NCI-H524 treated with DMSO at 0.1 percent for 48 hours (cell line): ENCODE measurements at regions not wholly inside any gene's neighbourhood (a gene's known extent, or its start where the extent isn't known, plus 50 kb on each side); places are given as distances from the start of the nearest gene placed in this dataset.
"Not testable (repeated sequence)": the region's sequence is repeated elsewhere in the genome, so short reads cannot be mapped to it uniquely, and the experiment has no call there.

Source experiments
- DNase-seq: peaks from one replicate; lab custom pipeline; 2025; lab: John Stamatoyannopoulos, UW

DNA sequence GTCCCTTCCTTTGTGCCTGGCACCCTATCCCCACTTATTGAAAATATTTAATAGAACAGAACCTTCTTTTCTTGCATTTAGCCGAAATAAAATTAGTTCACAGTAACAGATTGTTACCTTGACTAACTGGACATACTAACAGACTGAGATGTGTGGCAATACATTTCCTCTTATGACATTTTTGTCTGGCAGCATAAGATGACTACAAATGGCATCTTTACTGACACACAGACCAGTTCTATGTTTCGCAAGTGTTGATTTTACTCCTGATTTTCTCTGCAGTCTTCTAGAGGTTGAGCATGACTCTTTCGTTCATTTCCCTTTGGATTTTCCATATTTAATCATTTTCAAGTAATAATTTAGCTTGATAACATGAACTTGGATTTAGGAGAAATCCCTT, 474.6 kb downstream of the CBLN4 start:
- no peak for DNase-seq

DNA sequence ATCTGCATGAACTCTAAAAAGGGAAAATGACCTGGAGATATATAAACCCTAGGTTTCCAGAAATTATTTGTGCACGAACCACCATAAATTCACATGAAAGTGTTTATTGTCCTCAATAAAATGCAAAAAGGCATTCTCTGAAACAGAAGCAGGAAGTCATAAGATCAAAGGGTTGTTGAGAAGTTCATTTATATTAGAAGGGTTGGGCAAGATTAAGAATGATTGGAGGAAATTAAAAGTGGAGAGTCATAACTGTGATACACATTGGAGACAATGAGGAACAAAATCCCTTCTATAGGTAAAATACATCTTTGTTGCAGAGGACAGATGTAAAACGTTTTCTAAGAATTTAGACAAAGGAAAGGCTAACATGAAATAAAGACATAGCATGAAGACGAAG, 476.8 kb downstream of the CBLN4 start:
- DNase-seq, result no peak

DNA sequence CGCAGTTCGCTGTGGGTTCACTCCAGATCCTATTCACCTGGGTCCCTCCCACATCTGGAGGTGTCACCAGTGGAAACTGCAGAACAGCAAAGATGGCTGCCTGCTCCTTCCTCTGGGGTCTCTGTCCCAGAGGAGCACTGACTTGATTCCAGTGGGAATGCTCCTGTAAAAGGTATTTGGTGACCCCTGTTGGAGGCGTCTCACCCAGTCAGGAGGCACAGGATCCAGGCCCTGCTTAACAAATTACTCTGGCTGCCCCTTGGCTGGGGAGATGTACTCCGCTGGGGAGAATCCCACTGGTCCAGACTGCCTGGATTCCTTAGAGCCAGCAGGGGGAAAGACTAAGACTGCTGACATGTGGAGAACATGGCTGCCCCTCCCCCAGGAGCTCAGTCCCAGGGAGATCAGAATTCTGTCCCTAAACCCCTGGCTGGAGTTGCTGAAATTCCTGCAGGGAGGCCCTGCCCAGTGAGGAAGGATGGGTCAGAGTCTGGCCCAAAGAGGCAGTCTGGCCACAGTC, 483.0 kb downstream of the CBLN4 start:
- no peak for DNase-seq

DNA sequence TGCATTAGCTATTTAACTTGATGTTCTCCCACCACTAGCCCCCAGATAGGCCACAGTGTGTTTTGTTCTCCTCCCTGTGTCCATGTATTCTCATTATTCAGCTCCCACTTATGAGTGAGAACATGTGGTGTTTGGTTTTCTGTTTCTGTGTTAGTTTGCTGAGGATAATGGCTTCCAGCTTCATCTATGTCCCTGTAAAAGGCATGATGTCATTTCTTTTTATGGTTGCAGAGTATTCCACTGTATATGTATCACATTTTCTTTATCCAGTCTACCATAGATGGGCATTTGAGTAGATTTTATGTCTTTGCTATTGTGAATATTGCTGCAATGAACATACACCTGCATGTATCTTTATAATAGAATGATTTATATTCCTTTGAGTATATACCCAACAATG, 487.7 kb downstream of the CBLN4 start:
- DNase-seq, result not testable (repeated sequence)

DNA sequence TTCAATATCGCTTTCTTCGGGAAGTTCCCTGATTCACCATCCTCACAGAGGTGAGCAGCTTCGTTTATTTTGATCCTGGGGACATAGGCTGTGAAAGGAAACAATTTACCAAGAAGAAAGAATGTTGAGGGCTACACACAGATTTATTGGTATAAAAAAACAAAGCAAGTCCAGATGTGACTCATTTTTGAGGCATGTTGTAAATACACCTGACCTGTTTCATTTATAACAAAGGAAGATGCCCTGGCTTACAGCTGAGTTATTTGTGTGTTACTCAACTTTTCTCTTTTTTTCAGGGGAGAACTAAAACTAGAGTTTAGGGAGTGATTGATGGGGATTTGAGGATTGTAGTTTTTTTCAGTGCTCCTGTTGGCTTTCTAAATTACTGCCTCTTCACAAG, 489.5 kb downstream of the CBLN4 start:
- DNase-seq, result no peak

DNA sequence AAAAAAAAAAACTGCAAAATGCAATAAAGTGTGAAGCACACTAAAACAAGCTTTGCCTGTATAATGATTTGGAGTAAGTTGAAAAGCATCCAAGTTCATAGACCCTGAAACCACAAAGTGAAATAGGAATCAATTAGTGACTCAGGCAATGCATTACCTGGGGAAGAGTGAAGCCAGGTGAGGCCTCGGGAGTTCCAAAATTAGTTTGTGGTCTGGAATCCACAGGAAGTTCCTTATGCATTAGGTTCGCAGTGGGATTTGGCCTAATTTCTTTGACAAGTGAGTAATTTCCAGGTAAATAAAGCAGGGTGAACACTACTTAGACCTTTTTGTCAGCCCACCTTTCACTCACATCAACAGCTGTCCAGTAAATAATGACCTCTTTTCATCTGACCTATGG, 490.8 kb downstream of the CBLN4 start:
- no peak for DNase-seq

DNA sequence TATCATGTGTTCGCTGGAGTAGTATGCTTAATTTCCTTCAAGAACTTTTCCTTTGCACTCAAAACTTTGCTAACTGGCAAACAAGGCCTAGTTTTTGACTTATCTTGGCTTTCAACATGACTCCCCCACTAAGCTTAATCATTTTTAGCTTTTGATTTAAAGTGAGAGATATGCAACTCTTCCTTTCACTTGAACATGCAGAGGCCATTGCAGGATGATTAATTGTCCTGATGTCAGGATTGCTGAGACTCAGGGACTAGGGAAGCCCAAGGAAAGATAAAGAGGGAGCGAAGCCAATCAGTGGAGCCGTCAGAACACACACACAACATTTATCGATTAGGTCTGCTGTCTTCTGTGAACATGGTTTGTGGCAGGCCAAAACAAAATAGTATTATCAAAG, 491.4 kb downstream of the CBLN4 start:
- DNase-seq, result no peak

DNA sequence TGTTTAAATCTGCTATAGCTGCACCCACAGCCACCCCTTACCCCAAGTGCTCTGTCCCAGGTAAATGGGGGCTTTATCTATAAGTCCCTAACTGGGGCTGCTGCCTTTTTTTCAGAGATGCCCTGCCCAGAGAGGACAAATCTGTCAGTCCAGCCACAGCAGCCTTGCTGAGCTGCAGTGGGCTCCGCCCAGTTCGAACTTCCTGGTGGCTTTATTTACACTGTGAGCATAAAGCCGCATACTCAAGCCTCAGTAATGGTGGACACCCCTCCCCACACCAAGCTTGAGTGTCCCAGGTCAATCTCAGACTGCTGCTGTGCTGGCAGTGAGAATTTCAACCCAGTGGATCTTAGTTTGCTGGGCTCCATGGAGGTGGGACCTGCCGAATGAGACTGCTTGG, 505.2 kb downstream of the CBLN4 start:
- no peak for DNase-seq

DNA sequence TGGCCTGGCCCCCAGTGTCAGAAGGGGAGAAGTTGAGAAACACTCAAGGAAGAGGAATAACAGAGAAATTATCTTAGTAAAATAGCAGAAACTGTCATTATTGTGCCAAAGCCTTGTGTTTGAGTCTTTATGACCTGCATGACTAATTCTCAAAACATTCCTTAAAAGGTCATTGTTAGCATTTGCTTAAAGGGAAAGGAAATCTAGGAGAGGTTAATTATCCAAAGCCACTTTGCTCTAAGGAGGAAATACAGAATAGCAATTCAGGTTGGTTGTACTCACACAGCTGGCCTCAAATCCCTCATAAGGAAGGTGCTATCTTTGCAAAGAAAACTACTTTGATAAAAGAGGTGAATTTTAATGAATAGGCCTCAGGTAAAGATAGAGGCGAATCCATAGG, 516.7 kb downstream of the CBLN4 start:
- DNase-seq, result no peak

DNA sequence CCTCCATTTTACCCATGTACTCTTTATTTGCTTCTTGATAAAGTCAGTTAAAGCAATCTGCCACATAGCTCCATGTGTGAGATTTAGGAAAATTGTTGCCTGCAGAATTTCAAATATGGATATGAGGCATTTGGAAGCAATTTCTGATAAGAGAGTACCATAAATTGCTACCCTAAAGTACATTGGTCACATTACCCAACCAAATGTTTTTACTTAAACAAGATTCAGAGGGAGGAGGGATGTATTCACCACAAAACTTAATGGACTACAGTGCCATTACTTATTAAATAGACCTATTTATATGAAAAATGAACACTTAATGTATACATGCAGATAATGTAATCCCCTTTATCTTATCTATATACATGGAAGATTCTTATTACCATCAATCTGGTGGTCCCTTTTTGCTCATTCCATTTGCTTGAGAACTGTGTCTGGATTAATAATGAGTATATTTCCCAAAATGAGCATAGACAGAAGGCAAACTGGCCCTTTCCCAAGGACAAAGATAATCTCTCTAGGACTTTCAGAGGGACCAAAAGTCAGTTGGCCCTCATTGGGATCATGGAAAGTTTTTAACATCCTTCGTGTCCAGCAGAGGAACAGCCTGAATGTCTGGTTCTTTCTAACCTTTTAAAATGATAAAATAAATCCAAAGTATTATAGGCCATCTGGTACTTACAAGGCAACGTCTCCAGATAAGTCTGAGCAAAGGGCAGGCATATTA, 526.4 kb downstream of the CBLN4 start:
- no peak for DNase-seq

DNA sequence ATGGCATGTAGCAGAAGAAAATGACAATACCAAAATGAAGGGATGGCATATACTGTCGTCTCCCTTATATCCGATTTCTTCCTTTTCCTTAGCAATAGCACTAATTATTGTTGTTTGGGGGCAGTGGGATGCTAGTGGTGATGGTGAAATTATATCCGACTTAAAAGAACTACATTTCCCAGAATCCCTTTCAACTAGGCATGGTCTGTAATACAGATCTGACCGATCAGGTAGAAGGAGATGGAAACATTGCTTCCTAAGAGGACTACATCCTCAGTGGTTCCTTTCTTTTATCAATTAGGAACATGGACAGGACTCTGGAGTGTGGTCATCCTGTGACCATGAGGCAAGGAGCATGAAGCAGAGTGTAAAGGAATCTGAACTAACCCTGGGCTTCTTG, 532.6 kb downstream of the CBLN4 start:
- no peak for DNase-seq

DNA sequence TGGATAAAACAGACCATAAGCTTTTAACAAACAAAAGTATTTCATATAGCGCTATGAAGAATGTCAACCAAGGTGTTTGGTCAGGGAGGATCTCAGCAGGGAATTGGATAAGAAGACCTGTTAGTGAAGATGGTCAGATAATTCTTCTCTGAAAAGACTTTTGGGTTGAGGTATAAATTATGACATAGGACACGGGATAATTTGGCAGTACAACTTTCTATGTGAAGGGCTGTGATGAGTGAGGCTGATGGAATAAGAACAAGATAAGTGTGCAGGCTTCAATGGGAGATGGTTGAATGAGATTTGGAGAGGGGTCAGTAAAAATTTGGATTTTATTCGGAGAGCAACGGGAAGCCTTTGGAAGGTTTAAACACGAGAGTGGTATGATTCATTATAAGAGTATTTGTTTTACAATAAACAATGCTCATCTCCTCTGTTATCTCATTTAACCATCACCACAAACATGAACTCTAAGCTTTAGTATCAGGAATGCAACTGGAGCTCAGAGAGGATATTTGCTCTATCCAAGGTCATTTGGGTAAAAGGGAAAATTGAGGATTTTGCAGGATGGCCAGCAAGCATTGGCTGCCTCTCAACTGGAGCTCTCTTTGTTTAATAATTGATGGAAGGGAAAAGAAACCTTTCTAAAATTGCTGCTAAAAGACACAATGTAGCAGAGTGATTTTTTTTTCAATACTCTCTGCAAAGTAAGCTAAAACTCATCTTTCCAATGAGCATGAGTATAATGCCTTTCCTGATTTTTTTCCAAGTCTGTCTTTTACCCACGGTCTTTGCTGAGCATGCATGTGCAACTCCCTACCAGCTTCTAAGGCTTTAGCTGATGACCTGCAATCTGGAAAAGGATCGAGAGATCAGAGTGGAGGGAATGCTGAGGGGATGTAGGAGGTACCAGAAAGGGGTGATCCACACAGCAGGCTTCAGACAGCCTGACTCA, 534.0 kb downstream of the CBLN4 start:
- DNase-seq, result no peak

DNA sequence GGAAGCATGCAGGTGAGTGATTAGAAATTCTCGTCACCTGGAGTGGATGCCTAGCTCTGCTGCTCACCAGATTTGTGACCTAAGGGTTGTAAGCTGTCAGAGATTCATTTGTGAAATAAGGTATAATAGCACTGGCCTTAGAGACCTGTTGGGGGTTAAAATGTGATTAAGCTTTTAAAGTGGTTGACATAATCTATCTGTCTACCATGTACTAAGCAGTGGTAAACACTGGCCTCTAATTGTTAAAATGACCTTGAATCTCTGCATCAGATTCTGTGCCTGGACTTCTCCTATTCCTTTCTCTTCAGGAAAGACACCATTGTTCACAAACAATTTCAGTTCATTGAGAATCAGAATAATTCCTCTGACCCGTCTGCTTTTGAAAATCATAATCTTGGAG, 536.2 kb downstream of the CBLN4 start:
- no peak for DNase-seq

DNA sequence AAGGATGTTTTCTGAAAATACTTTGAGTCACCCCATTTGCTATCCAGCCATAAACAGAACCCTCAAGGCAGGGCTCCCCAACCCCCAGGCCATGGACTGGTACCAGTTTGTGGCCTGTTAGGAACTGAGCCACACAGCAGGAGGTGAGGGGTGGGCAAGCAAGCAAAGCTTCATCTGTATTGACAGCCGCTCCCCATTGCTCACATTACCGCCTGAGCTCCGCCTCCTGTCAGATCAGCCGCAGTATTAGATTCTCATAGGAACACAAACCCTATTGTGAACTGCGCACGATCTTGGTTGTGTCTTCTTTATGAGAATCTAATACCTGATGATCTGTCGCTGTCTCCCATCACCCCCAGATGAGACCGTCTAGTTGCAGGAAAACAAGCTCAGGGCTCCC, 543.8 kb downstream of the CBLN4 start:
- DNase-seq, result no peak

DNA sequence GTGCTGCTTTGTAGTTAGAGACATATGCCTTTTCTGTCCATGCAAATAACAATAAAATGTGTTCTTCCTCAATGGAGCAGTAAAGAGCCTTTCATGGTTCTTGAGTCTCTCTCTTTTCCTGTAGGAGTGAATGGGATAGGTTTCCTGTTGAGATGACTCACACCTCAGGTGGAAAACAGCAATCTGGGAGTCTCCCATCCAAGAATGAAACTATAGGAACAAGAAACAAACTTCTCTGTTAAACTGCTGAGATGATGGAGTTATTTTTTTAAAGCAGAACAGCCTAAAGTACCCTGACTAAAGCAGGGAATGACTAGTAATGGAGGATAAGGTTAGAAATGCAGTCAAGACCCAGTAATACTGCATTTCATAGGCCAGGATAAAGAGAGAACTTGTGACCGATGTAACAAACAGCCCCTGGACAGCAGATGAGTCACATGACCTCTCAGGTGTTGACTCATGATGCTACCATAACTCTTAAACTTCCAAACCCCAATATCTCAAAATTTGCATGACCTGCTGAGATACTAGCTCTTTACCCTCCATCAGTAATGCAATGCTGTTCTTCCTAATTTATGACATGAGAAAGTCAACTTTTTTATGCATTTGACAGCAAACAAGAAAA, 548.9 kb downstream of the CBLN4 start:
- no peak for DNase-seq

DNA sequence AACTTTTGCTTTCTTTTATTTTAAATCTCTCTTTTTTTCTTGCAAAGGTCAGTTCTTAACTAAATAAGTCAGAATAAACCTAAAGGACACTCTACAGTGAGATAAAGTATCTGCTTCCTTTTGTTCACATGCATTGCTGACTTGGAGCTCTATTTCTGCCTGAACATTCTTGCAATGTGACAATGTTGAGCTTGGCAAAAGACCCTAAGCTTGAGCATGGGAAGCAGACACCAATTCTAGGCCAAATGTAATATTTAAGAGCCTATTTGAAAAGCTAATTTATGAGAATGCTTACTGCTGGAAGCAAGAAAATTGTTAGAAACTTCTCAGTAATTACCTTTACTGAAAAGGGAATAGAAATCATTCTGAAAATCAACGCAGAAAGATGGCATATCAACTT, 556.2 kb downstream of the CBLN4 start:
- no peak for DNase-seq

DNA sequence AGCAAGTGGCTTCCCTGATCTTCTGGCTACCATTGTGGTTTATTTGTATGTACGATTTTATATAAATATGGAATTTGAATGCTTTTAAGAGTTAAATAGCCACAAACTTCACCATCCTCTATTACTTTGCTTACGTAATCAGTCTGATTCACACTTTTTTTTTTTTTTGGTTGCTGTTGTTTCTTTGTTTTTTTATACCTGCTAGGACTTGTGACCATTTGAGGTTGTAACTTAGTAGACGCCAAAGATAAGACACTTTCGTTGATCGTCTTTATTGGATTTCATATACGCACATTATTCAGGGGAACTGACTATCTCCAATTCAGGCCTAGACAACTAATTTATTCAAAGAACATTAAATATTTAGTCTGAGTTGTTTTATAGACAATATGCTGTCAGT, 559.0 kb downstream of the CBLN4 start:
- no peak for DNase-seq

DNA sequence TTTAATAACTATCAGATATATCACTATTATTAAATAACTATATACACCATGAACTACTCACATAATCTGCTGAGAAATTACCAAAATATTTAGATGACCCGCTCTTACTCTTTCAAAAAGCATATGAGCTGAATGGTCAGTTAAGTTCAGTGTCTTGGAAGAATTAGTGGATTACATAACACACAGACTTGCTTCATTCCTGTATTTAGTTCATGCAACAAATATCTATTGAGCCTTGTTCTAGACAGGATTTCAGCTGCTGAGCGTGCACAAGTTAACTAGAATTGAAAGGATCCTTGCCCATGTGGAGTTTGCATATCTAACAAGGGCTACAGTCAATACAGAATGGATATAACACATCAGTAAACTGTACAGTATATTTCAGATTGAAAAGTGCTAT, 566.2 kb downstream of the CBLN4 start:
- no peak for DNase-seq

DNA sequence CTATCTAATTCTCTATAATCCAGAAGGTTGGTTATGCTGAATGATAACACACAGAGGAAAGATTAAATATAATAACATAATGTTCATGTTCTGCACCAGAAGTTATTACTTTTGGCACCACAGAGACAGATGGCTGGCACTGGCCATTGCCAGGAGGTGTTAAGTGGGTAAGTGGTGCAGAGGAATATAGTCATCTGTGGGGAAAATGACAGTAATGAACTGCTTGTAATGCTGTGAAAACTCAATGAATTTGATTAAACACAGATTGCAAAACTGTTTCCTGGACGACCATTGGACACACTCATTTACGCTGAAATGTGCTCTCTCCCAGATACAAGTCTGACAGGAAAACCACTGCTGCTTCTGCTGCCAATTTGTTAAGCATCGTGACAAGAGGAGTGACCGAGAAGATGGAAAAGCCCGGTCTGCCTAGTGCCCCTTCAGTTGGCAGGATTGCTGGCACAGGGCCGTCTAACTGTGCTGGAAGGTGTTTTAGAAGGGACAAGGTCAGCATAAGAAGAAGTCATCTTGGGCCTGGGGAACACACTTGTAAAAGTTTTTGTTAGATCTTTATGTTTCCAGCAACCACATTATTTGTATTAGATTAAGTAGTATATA, 567.4 kb downstream of the CBLN4 start:
- DNase-seq, result no peak

DNA sequence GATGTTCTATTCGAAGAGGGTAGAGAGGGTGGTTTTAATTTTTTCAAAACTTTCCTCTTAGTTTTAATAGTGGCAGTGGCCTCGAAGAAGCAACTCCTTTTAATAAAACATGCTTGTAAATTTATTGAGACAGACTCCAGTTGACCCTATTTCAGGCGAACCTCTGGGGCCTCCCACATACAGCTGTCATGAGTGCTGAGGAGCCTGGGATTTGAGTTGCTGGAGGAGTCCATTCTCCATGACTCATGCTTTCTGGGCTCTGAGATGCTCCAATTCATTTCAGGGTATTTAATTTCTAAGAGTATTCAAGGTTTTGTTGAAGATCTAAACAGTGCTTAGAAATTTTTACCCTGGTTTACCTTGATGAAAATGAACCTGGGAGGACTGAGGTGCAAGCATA, 580.4 kb downstream of the CBLN4 start:
- no peak for DNase-seq

DNA sequence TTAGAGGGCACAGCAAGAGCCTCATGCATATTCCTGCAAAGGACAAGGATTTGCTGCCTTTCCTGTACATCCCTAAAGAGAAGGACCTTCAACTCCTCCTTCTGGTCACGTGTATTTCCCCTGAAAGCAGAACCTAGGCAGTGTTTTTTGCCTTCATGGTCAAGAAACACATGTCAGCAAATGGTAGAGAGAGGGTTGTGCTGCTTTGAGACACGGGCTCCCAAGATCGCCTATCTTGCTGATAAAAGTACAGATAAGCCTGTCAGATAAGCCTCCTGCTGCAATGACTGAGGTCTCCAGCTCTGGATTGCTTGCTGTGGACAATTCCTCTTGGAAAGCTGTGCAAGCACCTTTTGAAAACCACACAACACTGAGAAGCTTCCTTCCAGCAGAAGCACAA, 580.8 kb downstream of the CBLN4 start:
- DNase-seq, result no peak

DNA sequence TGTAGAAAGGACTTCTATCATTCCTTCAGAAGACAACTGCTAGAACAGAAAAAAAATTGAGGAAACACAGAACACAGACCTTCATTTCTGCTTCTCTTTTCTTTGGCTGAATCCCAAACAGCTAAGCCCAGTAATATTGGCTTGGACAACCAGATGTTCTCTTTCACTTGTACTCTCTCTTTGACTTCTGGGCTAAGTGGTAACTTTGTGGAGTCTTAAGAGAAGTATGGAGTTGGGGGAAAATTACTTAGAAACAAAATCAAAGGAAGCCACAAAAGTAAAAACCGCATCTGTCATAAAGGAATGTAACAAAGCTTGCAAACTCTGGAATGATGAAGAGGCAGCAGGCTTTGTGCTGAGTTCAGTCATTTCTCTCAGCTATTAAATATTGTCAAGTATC, 587.5 kb downstream of the CBLN4 start:
- no peak for DNase-seq
